Activated CD4-positive, CD25-positive, alpha-beta regulatory T cell treated with anti-CD3 and anti-CD28 coated beads, Interleukin-2, amount 50 U/mL, for 16 hours (primary cell): ENCODE measurements at regions not wholly inside any gene's neighbourhood (a gene's known extent, or its start where the extent isn't known, plus 50 kb on each side); places are given as distances from the start of the nearest gene placed in this dataset.

Experiments
- DNase-seq: peaks from one replicate; pipeline ENCODE4 v3.0.0-alpha.2; 2020; ENCODE audit warnings: low read depth, low spot score

- no peak for DNase-seq
These were observed 540.9 kb downstream of the LMO4 start for GRCh38 chr1:87869567-87869966.

- no peak for DNase-seq
These were observed 543.5 kb downstream of the LMO4 start for GRCh38 chr1:87872189-87872588.

- DNase-seq: no peak
These were observed 544.0 kb downstream of the LMO4 start for GRCh38 chr1:87872692-87873091.

GRCh38 chr1:87878873-87879272 is 550.2 kb downstream of the LMO4 start:
- no peak for DNase-seq

GRCh38 chr1:87880098-87880760 is 551.5 kb downstream of the LMO4 start:
- no peak for DNase-seq

GRCh38 chr1:87880764-87881163 is 552.1 kb downstream of the LMO4 start:
- no peak for DNase-seq

GRCh38 chr1:87883906-87884305 is 555.2 kb downstream of the LMO4 start:
- DNase-seq: no peak

- DNase-seq: no peak
These were observed 555.9 kb downstream of the LMO4 start for GRCh38 chr1:87884581-87884980.

GRCh38 chr1:87885278-87886025 is 556.8 kb downstream of the LMO4 start:
- no peak for DNase-seq

GRCh38 chr1:87887100-87887499 is 558.4 kb downstream of the LMO4 start:
- DNase-seq: no peak

- DNase-seq: no peak
These were observed 559.8 kb downstream of the LMO4 start for GRCh38 chr1:87888446-87888845.

- DNase-seq: no peak
These were observed 565.4 kb downstream of the LMO4 start for GRCh38 chr1:87894062-87894461.

GRCh38 chr1:87897481-87897880 is 568.8 kb downstream of the LMO4 start:
- DNase-seq: no peak

GRCh38 chr1:87898431-87898830 is 569.8 kb downstream of the LMO4 start:
- no peak for DNase-seq

- DNase-seq: no peak
These were observed 570.3 kb downstream of the LMO4 start for GRCh38 chr1:87899017-87899416.

- DNase-seq: no peak
These were observed 571.1 kb downstream of the LMO4 start for GRCh38 chr1:87899746-87900145.

GRCh38 chr1:87902830-87903229 is 574.1 kb downstream of the LMO4 start:
- no peak for DNase-seq

GRCh38 chr1:87903242-87903641 is 574.6 kb downstream of the LMO4 start:
- DNase-seq: no peak

GRCh38 chr1:87904651-87905050 is 576.0 kb downstream of the LMO4 start:
- no peak for DNase-seq

- no peak for DNase-seq
These were observed 577.0 kb downstream of the LMO4 start for GRCh38 chr1:87905651-87906050.

- no peak for DNase-seq
These were observed 577.4 kb downstream of the LMO4 start for GRCh38 chr1:87906078-87906477.

GRCh38 chr1:87913361-87913760 is 584.7 kb downstream of the LMO4 start:
- no peak for DNase-seq

GRCh38 chr1:87914396-87914795 is 585.7 kb downstream of the LMO4 start:
- no peak for DNase-seq
